TTC549 (cell line): ENCODE measurements at regions not wholly inside any gene's neighbourhood (a gene's known extent, or its start where the extent isn't known, plus 50 kb on each side); places are given as distances from the start of the nearest gene placed in this dataset.

ENCODE experiments used
- FAIRE-seq: peaks from 2 replicates; lab custom pipeline; 2012; peaks lifted over from hg19 to GRCh38; lab: Jason Lieb, UNC

GRCh38 chr2:220876080-220876824, 695.9 kb downstream of the EPHA4 start:
- FAIRE-seq: no peak

- no peak for FAIRE-seq
These were observed 694.6 kb downstream of the EPHA4 start for GRCh38 chr2:220877491-220877890.

- no peak for FAIRE-seq
These were observed 694.2 kb downstream of the EPHA4 start for GRCh38 chr2:220877897-220878296.

- no peak for FAIRE-seq
These were observed 691.2 kb downstream of the EPHA4 start for GRCh38 chr2:220880623-220881596.

DNA sequence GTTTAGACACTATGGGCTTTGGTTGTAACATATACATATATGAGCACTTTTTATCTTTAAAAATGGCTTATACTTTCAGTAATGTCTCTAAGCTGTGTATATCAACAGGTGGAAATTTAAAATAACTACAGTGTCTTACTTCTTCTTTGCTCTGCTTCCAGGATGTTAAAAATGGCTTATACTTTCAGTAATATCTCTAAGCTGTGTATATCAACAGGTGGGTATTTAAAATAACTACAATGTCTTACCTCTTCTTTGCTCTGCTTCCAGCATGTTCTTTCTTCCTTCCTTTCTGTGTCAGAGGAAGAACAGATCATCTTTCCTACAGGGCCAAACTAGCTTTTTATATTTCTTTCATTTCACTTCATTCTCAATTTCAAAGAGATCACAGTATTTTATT, 689.6 kb downstream of the EPHA4 start:
- FAIRE-seq: no peak

DNA sequence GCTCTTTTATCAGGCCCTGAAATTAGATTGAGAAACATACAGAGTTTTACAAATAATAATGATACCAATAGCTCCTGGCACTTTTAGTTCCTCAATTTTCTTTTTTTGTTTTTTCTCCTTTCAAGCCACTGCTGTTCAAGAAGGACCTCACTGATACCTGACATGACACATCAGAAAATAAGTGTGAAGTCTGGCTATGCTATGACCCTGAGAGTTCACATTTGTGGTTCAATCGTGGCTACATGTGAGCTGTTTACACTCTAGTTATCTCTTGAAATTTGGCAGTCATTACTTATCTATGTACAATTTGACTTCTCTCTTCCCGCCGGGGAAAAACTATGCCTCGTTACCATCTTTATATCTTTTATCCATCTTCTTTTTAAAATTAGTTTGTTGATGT, 686.5 kb downstream of the EPHA4 start:
- FAIRE-seq: no peak

GRCh38 chr2:220887271-220887870, 684.7 kb downstream of the EPHA4 start:
- no peak for FAIRE-seq

DNA sequence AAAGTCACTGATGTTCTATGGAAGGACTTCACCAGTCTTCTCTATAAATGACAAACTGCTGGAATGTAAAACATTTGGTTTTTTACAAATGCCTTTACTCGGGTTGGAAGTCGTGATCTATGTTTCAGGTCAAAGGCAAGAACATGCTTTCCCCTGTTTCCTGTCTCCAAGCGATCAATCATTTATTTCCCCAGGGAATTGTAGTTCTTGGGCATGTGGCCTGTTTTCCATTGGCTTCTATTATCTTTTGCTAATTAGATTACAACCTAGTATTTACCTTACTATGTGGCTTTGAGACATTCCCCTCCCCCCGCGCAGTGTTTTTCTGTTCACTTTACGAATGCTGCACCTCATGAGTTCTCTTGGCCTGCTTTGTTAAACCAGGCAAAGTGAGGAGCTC, 684.2 kb downstream of the EPHA4 start:
- FAIRE-seq: no peak

DNA sequence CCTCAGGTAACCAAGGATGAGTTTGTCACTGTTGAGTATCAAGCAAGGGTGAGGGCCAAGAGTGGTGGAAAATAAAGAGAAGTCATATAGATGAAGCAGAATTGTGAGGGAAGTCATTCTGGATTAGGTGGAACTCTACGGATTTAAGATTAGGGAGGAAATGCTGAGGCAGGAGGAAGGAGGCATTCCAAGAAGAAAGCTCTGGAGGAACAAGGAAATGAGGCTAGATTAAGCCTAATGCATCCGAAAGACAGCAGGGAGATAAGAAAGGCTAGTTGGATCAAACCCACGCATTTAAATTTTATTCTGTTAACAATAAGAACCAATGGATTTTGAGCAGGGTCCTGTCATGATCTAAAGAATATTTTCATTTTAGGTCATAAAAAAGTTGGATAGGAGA, 681.2 kb downstream of the EPHA4 start:
- FAIRE-seq: no peak

GRCh38 chr2:220891405-220891804, 680.7 kb downstream of the EPHA4 start:
- FAIRE-seq: no peak

- FAIRE-seq: no peak
These were observed 680.0 kb downstream of the EPHA4 start for GRCh38 chr2:220892018-220892634.

GRCh38 chr2:220893411-220893810, 678.7 kb downstream of the EPHA4 start:
- no peak for FAIRE-seq

- FAIRE-seq: no peak
These were observed 678.0 kb downstream of the EPHA4 start for GRCh38 chr2:220894069-220894468.

- FAIRE-seq: no peak
These were observed 672.6 kb downstream of the EPHA4 start for GRCh38 chr2:220899492-220899891.

GRCh38 chr2:220904015-220904414, 668.1 kb downstream of the EPHA4 start:
- no peak for FAIRE-seq

- FAIRE-seq: no peak
These were observed 658.7 kb downstream of the EPHA4 start for GRCh38 chr2:220913384-220913783.

- FAIRE-seq: no peak
These were observed 656.9 kb downstream of the EPHA4 start for GRCh38 chr2:220915092-220915623.

GRCh38 chr2:220916931-220917330, 655.2 kb downstream of the EPHA4 start:
- FAIRE-seq: no peak

GRCh38 chr2:220930271-220931076, 641.6 kb downstream of the EPHA4 start:
- no peak for FAIRE-seq

GRCh38 chr2:220931491-220931890, 640.6 kb downstream of the EPHA4 start:
- FAIRE-seq: no peak

- FAIRE-seq: no peak
These were observed 640.1 kb downstream of the EPHA4 start for GRCh38 chr2:220932041-220932440.
